ENCODE measurements at regions not wholly inside any gene's neighbourhood (a gene's known extent, or its start where the extent isn't known, plus 50 kb on each side); places are given as distances from the start of the nearest gene placed in this dataset.

DNA sequence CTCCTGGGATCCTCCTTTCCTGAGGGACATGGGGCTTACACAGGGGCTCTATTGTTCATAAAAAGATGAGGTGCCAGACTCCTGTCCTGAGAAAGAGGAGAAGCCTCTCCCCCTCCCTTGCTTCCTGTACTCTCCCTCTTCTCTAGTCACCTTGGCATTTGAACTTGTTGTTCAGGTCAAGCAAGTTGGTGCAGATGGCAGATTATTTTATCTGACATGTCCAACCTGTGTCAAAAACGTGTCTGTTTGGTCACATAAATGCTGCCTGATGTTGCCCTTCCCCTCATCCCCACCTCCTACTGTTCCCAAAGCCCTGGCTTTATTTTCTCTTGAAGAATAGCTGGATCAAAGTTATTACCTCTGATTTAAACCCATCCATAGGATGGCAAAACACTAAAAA lies 154.8 kb downstream of the TMX1 start:
- H3K4me1 Mint-ChIP-seq: no peaks in the 10 kb centered on the region
- DNase-seq: no peak
- peaks cover 8% of the 10 kb centered on the region for H3K27me3 Mint-ChIP-seq
- H3K36me3 Mint-ChIP-seq: no peaks in the 10 kb centered on the region
- H3K27ac Mint-ChIP-seq: no peak overlapping the region
- ATAC-seq (ENCODE audit: low read depth): no peak
- no peaks in the 10 kb centered on the region for H3K9me3 Mint-ChIP-seq
- POLR2A ChIA-PET: no interaction called here
- no peak overlapping the region for H3K4me3 Mint-ChIP-seq

- no peaks in the 10 kb centered on the region for H3K4me1 Mint-ChIP-seq
- ATAC-seq (ENCODE audit: low read depth) (no peak), DNase-seq (no peak)
- H3K27ac Mint-ChIP-seq: no peak overlapping the region
- no peak overlapping the region for H3K4me3 Mint-ChIP-seq
- no peaks in the 10 kb centered on the region for H3K9me3 Mint-ChIP-seq
- no peaks in the 10 kb centered on the region for H3K36me3 Mint-ChIP-seq
- POLR2A ChIA-PET: no interaction called here
- peaks cover 12% of the 10 kb centered on the region for H3K27me3 Mint-ChIP-seq
Measured at GRCh38 chr14:51395361-51395849, 155.4 kb downstream of the TMX1 start.

GRCh38 chr14:51396222-51396815 lies 156.3 kb downstream of the TMX1 start:
- H3K27me3 Mint-ChIP-seq: peaks cover 12% of the 10 kb centered on the region

DNA sequence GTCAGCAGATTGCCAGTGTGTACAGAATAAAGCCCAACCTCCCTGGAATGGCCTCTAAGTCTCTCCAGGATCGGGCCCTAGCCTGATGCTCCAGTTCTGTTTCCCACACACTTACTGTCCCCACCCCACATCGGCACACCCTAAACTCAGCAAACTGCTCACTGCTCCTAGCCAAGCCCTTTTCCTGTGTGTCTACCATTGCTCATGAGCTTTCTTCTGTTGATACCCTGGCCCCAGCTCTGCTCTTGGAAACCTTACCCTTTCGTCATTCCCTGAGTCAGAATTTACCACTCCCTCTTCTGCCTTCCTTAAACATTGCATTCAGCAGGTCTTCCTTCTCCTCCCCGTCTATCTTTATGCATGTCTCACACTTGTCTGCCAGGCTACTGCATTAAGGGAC lies 158.9 kb downstream of the TMX1 start:
- H3K27me3 Mint-ChIP-seq: peaks cover 12% of the 10 kb centered on the region
- ATAC-seq (ENCODE audit: low read depth): no peak
- no peaks in the 10 kb centered on the region for H3K36me3 Mint-ChIP-seq
- no peak overlapping the region for H3K27ac Mint-ChIP-seq
- H3K4me3 Mint-ChIP-seq: no peak overlapping the region
- POLR2A ChIA-PET: no interaction called here
- DNase-seq: no peak
- H3K9me3 Mint-ChIP-seq: no peaks in the 10 kb centered on the region
- no peaks in the 10 kb centered on the region for H3K4me1 Mint-ChIP-seq

More at GRCh38 chr14:51396222-51396815, 156.3 kb downstream of the TMX1 start:
- POLR2A ChIA-PET: no interaction called here
- ATAC-seq (ENCODE audit: low read depth) (no peak), DNase-seq (no peak)
- no peak overlapping the region for H3K27ac Mint-ChIP-seq
- no peaks in the 10 kb centered on the region for H3K9me3 Mint-ChIP-seq
- H3K36me3 Mint-ChIP-seq: no peaks in the 10 kb centered on the region
- H3K4me3 Mint-ChIP-seq: no peak overlapping the region
- H3K4me1 Mint-ChIP-seq: no peaks in the 10 kb centered on the region

DNA sequence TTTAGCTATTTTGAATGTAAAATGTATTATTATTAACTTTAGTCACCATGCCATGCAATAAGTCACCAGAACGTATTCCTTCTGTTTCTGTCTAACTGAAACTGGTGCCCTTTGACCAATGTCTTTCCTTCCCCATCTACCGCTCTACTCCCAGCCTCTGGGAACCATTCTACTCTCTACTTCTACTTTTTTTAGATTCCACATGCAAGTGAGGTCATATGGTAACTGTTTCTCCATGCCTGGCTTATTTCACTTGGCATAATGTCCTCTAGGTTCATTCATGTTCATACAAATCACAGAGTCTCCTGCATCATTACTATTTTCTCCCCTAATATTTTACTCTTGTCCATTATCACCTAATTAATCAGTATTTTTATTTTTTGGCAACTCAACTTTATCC lies 160.1 kb downstream of the TMX1 start:
- DNase-seq: no peak
- no peak for ATAC-seq (ENCODE audit: low read depth)
- H3K9me3 Mint-ChIP-seq: no peaks in the 10 kb centered on the region
- H3K27me3 Mint-ChIP-seq: peaks cover 12% of the 10 kb centered on the region
- no peaks in the 10 kb centered on the region for H3K4me1 Mint-ChIP-seq
- H3K36me3 Mint-ChIP-seq: no peaks in the 10 kb centered on the region
- POLR2A ChIA-PET: no interaction called here
- H3K27ac Mint-ChIP-seq: no peak overlapping the region
- H3K4me3 Mint-ChIP-seq: no peak overlapping the region

- Mint-ChIP-seq H3K4me3 (no peak overlapping the region), H3K27ac (no peak overlapping the region), H3K36me3 (no peaks in the 10 kb centered on the region), H3K27me3 (peaks cover 13% of the 10 kb centered on the region), H3K4me1 (no peaks in the 10 kb centered on the region), H3K9me3 (no peaks in the 10 kb centered on the region)
- DNase-seq (no peak), ATAC-seq (ENCODE audit: low read depth) (no peak)
- POLR2A ChIA-PET: no interaction called here
Measured at GRCh38 chr14:51401272-51401671, 161.2 kb downstream of the TMX1 start.

- H3K9me3 Mint-ChIP-seq: no peaks in the 10 kb centered on the region
- DNase-seq (no peak), ATAC-seq (ENCODE audit: low read depth) (no peak)
- H3K4me1 Mint-ChIP-seq: no peaks in the 10 kb centered on the region
- peaks cover 13% of the 10 kb centered on the region for H3K27me3 Mint-ChIP-seq
- POLR2A ChIA-PET: no interaction called here
- H3K27ac Mint-ChIP-seq: no peak overlapping the region
- H3K4me3 Mint-ChIP-seq: no peak overlapping the region
- H3K36me3 Mint-ChIP-seq: no peaks in the 10 kb centered on the region
Measured at GRCh38 chr14:51401756-51402155, 161.7 kb downstream of the TMX1 start.

GRCh38 chr14:51410897-51411296 lies 170.8 kb downstream of the TMX1 start:
- ATAC-seq (ENCODE audit: low read depth): no peak
- H3K4me1 Mint-ChIP-seq: no peaks in the 10 kb centered on the region
- POLR2A ChIA-PET: no interaction called here
- H3K27ac Mint-ChIP-seq: no peak overlapping the region
- peaks cover 8% of the 10 kb centered on the region for H3K9me3 Mint-ChIP-seq
- H3K27me3 Mint-ChIP-seq: peaks cover 11% of the 10 kb centered on the region
- DNase-seq: no peak
- H3K4me3 Mint-ChIP-seq: no peak overlapping the region
- no peaks in the 10 kb centered on the region for H3K36me3 Mint-ChIP-seq

- ATAC-seq (ENCODE audit: low read depth): peak; percentile 56
- Mint-ChIP-seq H3K4me3 (no peak overlapping the region), H3K9me3 (peaks cover 23% of the 10 kb centered on the region)
Measured at GRCh38 chr14:51419685-51420084, 179.6 kb downstream of the TMX1 start.

GRCh38 chr14:51422704-51423103 lies 182.7 kb downstream of the TMX1 start:
- peaks cover 2% of the 10 kb centered on the region for H3K36me3 Mint-ChIP-seq
- DNase-seq (no peak), ATAC-seq (ENCODE audit: low read depth) (no peak)
- H3K27ac Mint-ChIP-seq: no peak overlapping the region
- H3K4me1 Mint-ChIP-seq: peaks cover 8% of the 10 kb centered on the region
- peaks cover 15% of the 10 kb centered on the region for H3K9me3 Mint-ChIP-seq
- peaks cover 4% of the 10 kb centered on the region for H3K27me3 Mint-ChIP-seq
- POLR2A ChIA-PET: no interaction called here
- no peak overlapping the region for H3K4me3 Mint-ChIP-seq

More at GRCh38 chr14:51419685-51420084, 179.6 kb downstream of the TMX1 start:
- H3K4me1 Mint-ChIP-seq: peaks cover 8% of the 10 kb centered on the region
- H3K27ac Mint-ChIP-seq: peak overlapping the region; percentile 73
- no peak for DNase-seq
- POLR2A ChIA-PET: no interaction called here
- H3K36me3 Mint-ChIP-seq: peaks cover 2% of the 10 kb centered on the region
- no peaks in the 10 kb centered on the region for H3K27me3 Mint-ChIP-seq

- H3K4me1 Mint-ChIP-seq: peaks cover 8% of the 10 kb centered on the region
- ATAC-seq (ENCODE audit: low read depth) (no peak), DNase-seq (no peak)
- H3K4me3 Mint-ChIP-seq: no peak overlapping the region
- H3K9me3 Mint-ChIP-seq: peaks cover 15% of the 10 kb centered on the region
- no peak overlapping the region for H3K27ac Mint-ChIP-seq
- peaks cover 2% of the 10 kb centered on the region for H3K36me3 Mint-ChIP-seq
- POLR2A ChIA-PET: no interaction called here
- H3K27me3 Mint-ChIP-seq: peaks cover 10% of the 10 kb centered on the region
Measured at GRCh38 chr14:51424041-51424440, 184.0 kb downstream of the TMX1 start.

- Mint-ChIP-seq H3K9me3 (peaks cover 11% of the 10 kb centered on the region), H3K4me3 (no peak overlapping the region), H3K4me1 (peaks cover 4% of the 10 kb centered on the region), H3K27me3 (peaks cover 10% of the 10 kb centered on the region), H3K36me3 (peaks cover 2% of the 10 kb centered on the region), H3K27ac (no peak overlapping the region)
- DNase-seq (no peak), ATAC-seq (ENCODE audit: low read depth) (no peak)
- POLR2A ChIA-PET: no interaction called here
Measured at GRCh38 chr14:51424561-51425251, 184.7 kb downstream of the TMX1 start.

DNA sequence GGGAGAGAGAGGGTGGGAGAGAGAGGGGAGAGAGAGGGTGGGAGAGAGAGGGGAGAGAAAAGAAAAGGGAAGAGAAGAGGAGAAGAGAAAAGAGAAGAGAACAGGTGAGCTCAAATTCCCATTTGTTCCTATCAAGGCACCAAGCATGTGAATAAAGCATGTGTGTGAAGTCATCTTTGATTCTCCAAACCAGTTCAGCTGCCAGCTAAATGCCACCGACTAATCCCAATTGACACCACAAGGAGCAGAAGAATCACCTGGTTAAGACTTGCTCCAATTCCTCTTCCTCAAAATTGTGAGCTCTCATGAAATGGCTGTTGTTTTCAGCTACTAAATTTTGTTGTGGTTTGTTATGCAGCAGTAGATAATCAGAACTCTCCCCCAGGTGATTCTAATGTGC lies 188.9 kb downstream of the TMX1 start:
- no peak for ATAC-seq (ENCODE audit: low read depth)

GRCh38 chr14:51430079-51430478 lies 190.0 kb downstream of the TMX1 start:
- H3K4me3 Mint-ChIP-seq: no peak overlapping the region
- POLR2A ChIA-PET: no interaction called here

More for the DNA sequence above, 188.9 kb downstream of the TMX1 start:
- peaks cover 26% of the 10 kb centered on the region for H3K27me3 Mint-ChIP-seq
- POLR2A ChIA-PET: no interaction called here
- no peaks in the 10 kb centered on the region for H3K36me3 Mint-ChIP-seq
- no peaks in the 10 kb centered on the region for H3K4me1 Mint-ChIP-seq
- DNase-seq: no peak
- peaks cover 3% of the 10 kb centered on the region for H3K9me3 Mint-ChIP-seq
- H3K27ac Mint-ChIP-seq: no peak overlapping the region
- no peak overlapping the region for H3K4me3 Mint-ChIP-seq

More at GRCh38 chr14:51430079-51430478, 190.0 kb downstream of the TMX1 start:
- Mint-ChIP-seq H3K4me1 (no peaks in the 10 kb centered on the region), H3K27me3 (peaks cover 26% of the 10 kb centered on the region), H3K9me3 (peaks cover 3% of the 10 kb centered on the region), H3K36me3 (no peaks in the 10 kb centered on the region), H3K27ac (no peak overlapping the region)
- ATAC-seq (ENCODE audit: low read depth) (no peak), DNase-seq (no peak)

All from activated naive CD8-positive, alpha-beta T cell treated with anti-CD3 and anti-CD28 coated beads, Interleukin-2, amount 10 ng/mL, durations not matched to agents 7 days and 5 days (primary cell).